ENCODE measurements at regions not wholly inside any gene's neighbourhood (a gene's known extent, or its start where the extent isn't known, plus 50 kb on each side); places are given as distances from the start of the nearest gene placed in this dataset.
"Not testable (repeated sequence)": the region's sequence is repeated elsewhere in the genome, so short reads cannot be mapped to it uniquely, and the experiment has no call there.

DNA sequence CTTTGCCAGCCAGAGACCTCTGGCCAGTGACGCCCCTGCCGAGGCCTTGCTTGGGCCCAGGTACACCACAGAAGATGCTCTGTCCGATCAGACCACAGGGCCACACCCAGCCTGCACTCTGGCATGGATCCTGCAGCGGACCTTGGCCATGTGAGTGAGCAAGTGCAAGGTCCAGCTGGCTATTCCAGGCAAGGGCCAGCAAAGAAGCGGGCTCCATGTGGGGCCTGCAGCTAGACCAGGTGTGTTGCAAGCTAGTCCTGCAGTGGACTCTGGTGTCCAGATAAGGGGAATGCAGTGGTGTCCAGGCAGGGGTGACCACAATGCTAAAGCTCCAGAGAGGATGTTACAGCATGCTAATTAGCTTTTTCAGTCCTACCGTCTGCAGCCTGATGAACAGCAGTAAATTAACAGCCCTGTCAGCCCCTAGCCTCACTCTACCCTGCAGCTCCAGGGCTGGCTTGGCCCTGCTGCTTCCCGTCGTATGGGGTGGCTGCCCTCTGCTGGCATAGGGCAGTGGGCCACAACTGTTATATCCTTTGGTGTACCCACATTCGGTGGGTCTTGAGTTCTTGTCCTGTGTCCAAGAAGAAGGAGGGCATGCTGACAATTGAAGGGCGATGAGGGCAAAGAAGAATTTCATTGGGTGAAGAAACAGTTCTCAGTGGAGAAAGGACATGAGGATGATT lies 284.5 kb upstream of the POU5F2 start:
- no peak for DNase-seq

- DNase-seq, result no peak
These were observed 283.2 kb upstream of the POU5F2 start for GRCh38 chr5:94024620-94025019.

GRCh38 chr5:94024101-94024500 lies 282.7 kb upstream of the POU5F2 start:
- no peak for DNase-seq

DNA sequence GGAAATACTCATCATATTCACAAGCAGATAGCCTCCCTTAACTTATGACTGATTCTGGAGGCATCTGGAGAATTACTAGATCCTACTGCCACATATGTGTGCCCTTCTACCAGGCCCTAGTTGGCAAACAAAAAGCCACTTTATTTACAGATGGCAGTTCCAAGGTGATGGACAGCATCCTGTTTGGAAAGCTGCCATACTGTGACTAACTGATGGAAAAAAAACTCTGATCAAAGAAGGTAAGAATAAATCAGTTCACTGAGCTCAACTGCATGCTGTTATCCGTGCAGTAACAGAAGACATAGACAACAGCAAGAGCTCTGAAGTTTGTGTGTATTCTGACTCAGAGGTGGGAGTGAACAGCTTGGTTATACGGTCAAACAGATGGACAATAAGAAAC lies 279.8 kb upstream of the POU5F2 start:
- DNase-seq, result no peak

GRCh38 chr5:94017579-94017978 lies 276.2 kb upstream of the POU5F2 start:
- no peak for DNase-seq

GRCh38 chr5:94010814-94011213 lies 269.4 kb upstream of the POU5F2 start:
- no peak for DNase-seq

DNA sequence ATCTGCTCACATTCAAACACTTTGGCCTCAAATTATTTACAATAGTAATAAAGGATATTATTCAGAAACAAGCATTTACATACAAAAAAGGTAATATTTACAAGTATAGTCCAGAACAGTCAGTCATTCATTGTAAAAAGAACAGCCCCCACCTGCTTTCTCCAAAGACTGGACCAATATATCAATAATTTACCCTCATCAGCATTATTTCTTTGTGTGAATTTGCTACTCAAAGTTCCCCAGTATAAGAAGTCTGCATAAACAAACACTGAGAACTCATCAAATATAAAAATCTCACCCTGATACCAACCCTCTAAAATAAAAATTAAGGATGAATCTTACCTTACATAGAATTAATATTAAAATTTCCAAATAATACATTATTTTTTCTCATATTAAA lies 267.8 kb upstream of the POU5F2 start:
- DNase-seq, result no peak

DNA sequence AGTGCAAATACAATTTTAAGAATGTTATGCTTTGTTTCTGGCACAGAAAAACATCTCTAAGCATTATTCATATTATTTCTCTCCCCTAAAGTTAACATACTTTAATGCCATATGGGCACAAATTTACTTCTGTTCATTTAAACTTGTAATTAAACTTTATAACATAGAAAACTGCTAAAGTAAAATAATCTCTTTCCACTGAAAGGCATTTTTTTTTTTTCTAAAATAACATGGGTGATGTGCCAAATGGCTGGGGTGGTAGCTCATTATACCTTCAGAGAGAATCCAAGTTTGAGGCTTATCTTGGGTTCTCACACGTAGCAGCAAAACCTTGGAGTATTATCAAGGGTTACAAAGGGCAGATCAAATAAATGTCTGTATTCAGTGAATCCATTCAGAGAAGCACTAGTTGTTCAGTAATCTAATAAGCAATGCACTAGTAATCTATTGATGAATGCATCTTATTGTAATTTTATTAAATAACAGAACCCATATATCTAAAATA lies 257.6 kb upstream of the POU5F2 start:
- DNase-seq, result no peak

- DNase-seq, result no peak
These were observed 256.2 kb upstream of the POU5F2 start for GRCh38 chr5:93997562-93997961.

DNA sequence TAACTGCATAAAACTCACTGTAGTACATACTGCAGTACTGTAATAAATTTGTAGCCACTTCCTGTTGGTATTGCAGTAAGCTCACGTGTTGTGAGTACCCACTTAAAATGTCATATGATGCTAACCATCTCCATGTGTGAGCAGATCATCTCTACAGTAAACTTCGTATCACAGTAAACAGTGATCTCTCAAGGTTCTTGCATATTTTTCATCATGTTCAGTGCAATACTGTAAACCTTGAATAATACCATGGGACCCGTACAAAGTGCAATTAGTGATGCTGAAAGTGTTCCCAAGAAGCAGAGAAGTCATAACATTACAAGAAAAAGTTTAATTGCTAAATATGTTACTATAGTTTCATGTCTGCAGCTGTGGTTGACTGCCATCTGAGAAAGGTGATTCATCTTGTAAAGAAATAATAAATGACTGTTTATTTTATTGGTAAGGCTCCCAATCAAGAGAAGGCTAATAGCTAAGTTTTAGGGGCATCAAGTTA lies 253.8 kb upstream of the POU5F2 start:
- no peak for DNase-seq

GRCh38 chr5:93993161-93993560 lies 251.8 kb upstream of the POU5F2 start:
- DNase-seq, result no peak

GRCh38 chr5:93990504-93991070 lies 249.2 kb upstream of the POU5F2 start:
- DNase-seq, result no peak

- DNase-seq, result not testable (repeated sequence)
These were observed 244.7 kb upstream of the POU5F2 start for GRCh38 chr5:93985940-93986570.

DNA sequence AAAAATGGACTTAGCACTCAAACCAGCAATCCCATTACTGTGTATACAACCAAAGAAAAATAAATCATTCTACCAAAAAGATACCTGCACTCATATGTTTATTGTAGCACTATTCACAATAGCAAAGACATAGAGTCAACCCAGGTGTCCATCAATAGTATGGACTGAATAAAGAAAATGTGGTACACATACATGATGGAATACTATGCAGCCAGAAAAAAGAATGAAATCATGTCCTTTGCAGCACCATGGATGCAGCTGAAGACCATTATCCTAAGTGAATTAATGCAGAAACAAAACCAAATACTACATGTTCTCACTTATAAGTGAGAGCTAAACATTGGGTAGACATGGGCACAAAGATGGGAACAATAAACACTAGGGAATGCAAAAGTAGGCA lies 236.8 kb upstream of the POU5F2 start:
- DNase-seq, result no peak

DNA sequence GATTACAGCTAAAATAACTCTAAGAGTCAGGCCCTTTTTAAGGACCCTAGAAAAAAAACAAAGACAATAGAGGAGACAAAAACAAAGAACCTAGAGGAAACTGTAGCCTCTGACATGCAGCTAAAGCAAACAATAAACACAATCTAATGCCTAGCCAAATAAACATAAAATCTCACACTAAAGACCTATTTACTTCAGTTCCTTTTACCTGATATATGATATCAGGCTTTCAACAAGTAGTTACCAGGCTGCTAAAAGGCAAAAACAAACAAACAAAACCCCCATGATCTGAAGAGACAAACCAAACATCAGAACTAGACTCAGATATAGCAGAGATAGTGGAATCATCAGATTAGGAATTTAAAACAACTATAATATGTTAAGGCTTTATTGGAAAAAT lies 226.5 kb upstream of the POU5F2 start:
- no peak for DNase-seq

DNA sequence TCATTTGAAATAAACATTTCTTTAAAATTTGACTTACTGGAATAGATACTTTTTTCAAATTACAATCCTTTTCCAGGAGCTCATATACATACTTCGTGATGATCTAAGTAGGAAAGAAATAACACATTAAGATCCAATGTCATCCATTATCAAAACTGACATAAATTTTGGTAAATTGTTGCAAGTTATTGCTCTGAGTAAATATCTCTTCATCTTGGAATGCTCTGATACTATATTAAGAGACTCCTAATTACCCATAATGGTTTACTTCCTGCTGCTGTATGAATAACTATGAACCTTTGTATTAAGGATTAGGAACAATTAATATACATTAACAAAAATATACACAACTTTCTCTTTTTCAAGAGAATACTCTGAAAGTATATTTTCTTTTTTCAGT lies 223.0 kb upstream of the POU5F2 start:
- DNase-seq, result no peak

DNA sequence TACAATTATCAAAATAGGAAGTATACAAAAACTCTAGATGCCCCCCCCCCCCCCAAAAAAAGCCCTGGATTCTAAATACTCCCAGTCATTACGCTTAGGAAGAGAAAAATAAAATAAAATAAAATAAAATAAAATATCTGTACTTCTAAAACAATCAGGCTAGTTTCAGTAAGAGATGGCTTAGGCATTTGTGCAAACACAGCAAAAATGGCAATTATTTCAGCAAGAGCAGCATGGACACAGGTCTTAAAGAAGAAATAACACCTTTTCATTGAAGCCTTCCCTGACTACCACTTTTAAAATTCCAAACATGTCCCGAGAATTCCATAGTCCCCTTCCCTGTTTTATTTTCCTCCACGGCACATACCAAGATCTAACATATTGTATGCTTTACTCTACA lies 218.6 kb upstream of the POU5F2 start:
- DNase-seq, result no peak

DNA sequence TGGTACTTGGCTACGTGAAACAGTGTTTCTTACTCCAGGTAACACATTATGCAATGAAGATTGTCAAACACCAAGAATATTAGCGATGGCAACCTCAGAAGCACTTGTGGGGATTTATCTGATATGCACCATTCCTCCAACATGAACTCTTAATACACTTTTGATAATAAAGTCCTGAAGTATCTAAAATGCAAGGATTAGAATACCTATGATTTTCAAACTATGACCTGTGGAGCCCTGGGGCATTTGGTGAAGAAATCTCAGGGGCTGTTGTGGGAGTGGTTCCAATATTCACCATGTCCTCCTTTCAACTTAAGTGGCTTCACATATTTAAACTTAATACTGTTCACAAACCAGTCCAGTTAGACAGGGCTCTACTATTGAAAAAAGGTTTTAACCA lies 214.6 kb upstream of the POU5F2 start:
- DNase-seq, result no peak

- DNase-seq, result no peak
These were observed 213.1 kb upstream of the POU5F2 start for GRCh38 chr5:93954421-93955069.

DNA sequence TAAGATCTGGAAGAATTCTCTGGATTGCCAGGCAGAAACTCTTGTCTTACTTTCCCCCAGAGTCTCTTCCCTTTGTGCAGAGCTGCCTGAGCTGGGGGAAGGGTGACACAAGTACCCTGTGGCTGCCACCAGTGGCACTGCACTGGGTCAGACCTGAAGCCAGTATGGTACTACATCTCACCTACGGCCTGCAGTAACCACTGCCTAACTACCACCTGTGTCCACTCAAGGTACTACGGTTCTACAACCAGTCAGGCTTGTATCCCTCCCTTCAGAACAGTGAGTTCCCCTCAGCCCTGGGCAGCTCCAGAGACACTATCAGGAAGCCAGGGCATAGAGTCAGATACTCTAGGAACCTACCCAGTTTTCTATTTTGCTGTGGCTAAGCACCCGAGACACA lies 212.0 kb upstream of the POU5F2 start:
- no peak for DNase-seq

- no peak for DNase-seq
These were observed 200.5 kb upstream of the POU5F2 start for GRCh38 chr5:93941897-93942296.

DNA sequence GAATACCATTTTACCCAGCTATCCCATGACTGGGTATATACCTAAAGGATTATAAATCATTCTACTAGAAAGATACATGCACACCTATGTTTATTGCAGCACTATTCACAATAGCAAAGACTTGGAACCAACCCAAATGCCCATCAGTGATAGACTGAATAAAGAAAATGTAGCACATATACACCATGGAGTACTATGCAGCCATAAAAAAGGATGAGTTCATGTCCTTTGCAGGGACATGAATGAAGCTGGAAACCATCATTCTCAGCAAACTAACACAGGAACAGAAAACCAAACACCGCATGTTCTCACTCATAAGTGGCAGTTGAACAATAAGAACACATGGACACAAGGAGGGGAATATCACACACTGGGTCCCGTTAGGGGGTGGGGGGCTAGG lies 191.9 kb upstream of the POU5F2 start:
- not testable (repeated sequence) for DNase-seq

- DNase-seq, result no peak
These were observed 188.7 kb upstream of the POU5F2 start for GRCh38 chr5:93930098-93930497.

GRCh38 chr5:93929131-93929530 lies 187.7 kb upstream of the POU5F2 start:
- DNase-seq, result no peak
